SK-N-SH treated with all-trans-retinoic acid at 6 μM for 48 hours (cell line): ENCODE measurements at regions not wholly inside any gene's neighbourhood (a gene's known extent, or its start where the extent isn't known, plus 50 kb on each side); places are given as distances from the start of the nearest gene placed in this dataset.

ENCODE experiments used
- ARNTL ChIP-seq: fragments of 450-650 bp; formaldehyde crosslinking; IDR thresholded peaks from 2 replicates; pipeline ENCODE4 v1.5.0; 2020; ENCODE audit warnings: low read depth, mild to moderate bottlenecking, moderate library complexity, borderline replicate concordance
- BACH2 ChIP-seq: fragments of 250-450 bp; sonication (Bioruptor Pico); IDR thresholded peaks from 2 replicates; pipeline ENCODE4 v1.9.0; 2021; ENCODE audit warnings: mild to moderate bottlenecking, borderline replicate concordance
- CREB5 ChIP-seq: fragments of 250-450 bp; sonication (Bioruptor Pico); IDR thresholded peaks from 2 replicates; pipeline ENCODE4 v1.5.1; 2020; ENCODE audit warnings: low read depth, mild to moderate bottlenecking, moderate library complexity
- ESRRG ChIP-seq: fragments of 250-450 bp; sonication (Bioruptor Pico); IDR thresholded peaks from 2 replicates; pipeline ENCODE4 v1.6.1; 2021; ENCODE audit warnings: mild to moderate bottlenecking
- ISL1 ChIP-seq: fragments of 250-450 bp; sonication (Bioruptor Pico); IDR thresholded peaks from 2 replicates; pipeline ENCODE4 v2.1.2; 2022; ENCODE audit warnings: mild to moderate bottlenecking, moderate library complexity
- OSR1 ChIP-seq: fragments of 250-450 bp; sonication (Bioruptor Pico); IDR thresholded peaks from 2 replicates; pipeline ENCODE4 v1.8.0; 2022; ENCODE audit warnings: moderate library complexity, mild to moderate bottlenecking, inconsistent platforms
- PPARA ChIP-seq: fragments of 250-450 bp; sonication (Bioruptor Pico); IDR thresholded peaks from 2 replicates; pipeline ENCODE4 v1.5.0; 2020; ENCODE audit warnings: mild to moderate bottlenecking, borderline replicate concordance
- RARB ChIP-seq: fragments of 250-450 bp; sonication (Bioruptor Pico); IDR thresholded peaks from 2 replicates; pipeline ENCODE4 v1.8.0; 2021; ENCODE audit warnings: mild to moderate bottlenecking, moderate library complexity
- TCF4 ChIP-seq: fragments of 250-450 bp; sonication (Bioruptor Pico); IDR thresholded peaks from 2 replicates; pipeline ENCODE4 v1.8.0; 2021; ENCODE audit warnings: mild to moderate bottlenecking, moderate library complexity, borderline replicate concordance
- TSHZ2 ChIP-seq: fragments of 250-450 bp; sonication (Bioruptor Pico); IDR thresholded peaks from 2 replicates; pipeline ENCODE4 v1.5.0; 2020; ENCODE audit warnings: mild to moderate bottlenecking, moderate library complexity
- ZFP3 ChIP-seq: fragments of 250-450 bp; sonication (Bioruptor Pico); IDR thresholded peaks from 2 replicates; pipeline ENCODE4 v1.5.0; 2020; ENCODE audit warnings: mild to moderate bottlenecking, moderate library complexity
- ZFP30 ChIP-seq: fragments of 450-650 bp; formaldehyde crosslinking; IDR thresholded peaks from 2 replicates; pipeline ENCODE4 v1.5.0; 2022; ENCODE audit warnings: mild to moderate bottlenecking, moderate library complexity
- TF ChIP-seq, protein P1 (sequence below): fragments of 250-450 bp; sonication (Bioruptor Pico); IDR thresholded peaks from 2 replicates; pipeline ENCODE4 v1.8.0; 2020; ENCODE audit warnings: mild to moderate bottlenecking, moderate library complexity, borderline replicate concordance
- TF ChIP-seq, protein P2 (sequence below): fragments of 250-450 bp; sonication (Bioruptor Pico); IDR thresholded peaks from 2 replicates; pipeline ENCODE4 v1.5.1; 2021; ENCODE audit warnings: mild to moderate bottlenecking, moderate library complexity

GRCh38 chr14:100387450-100387849 lies 64.3 kb downstream of the SLC25A47 start:
- no peak for TF ChIP-seq ESRRG (CRISPR knock-in tag)
- no peak for TF ChIP-seq ISL1 (CRISPR knock-in tag)
- TF ChIP-seq OSR1 (CRISPR knock-in tag) = no peak
- TF ChIP-seq, protein P1, sequence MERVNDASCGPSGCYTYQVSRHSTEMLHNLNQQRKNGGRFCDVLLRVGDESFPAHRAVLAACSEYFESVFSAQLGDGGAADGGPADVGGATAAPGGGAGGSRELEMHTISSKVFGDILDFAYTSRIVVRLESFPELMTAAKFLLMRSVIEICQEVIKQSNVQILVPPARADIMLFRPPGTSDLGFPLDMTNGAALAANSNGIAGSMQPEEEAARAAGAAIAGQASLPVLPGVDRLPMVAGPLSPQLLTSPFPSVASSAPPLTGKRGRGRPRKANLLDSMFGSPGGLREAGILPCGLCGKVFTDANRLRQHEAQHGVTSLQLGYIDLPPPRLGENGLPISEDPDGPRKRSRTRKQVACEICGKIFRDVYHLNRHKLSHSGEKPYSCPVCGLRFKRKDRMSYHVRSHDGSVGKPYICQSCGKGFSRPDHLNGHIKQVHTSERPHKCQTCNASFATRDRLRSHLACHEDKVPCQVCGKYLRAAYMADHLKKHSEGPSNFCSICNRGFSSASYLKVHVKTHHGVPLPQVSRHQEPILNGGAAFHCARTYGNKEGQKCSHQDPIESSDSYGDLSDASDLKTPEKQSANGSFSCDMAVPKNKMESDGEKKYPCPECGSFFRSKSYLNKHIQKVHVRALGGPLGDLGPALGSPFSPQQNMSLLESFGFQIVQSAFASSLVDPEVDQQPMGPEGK (CRISPR knock-in tag) = no peak
- TF ChIP-seq, protein P2, sequence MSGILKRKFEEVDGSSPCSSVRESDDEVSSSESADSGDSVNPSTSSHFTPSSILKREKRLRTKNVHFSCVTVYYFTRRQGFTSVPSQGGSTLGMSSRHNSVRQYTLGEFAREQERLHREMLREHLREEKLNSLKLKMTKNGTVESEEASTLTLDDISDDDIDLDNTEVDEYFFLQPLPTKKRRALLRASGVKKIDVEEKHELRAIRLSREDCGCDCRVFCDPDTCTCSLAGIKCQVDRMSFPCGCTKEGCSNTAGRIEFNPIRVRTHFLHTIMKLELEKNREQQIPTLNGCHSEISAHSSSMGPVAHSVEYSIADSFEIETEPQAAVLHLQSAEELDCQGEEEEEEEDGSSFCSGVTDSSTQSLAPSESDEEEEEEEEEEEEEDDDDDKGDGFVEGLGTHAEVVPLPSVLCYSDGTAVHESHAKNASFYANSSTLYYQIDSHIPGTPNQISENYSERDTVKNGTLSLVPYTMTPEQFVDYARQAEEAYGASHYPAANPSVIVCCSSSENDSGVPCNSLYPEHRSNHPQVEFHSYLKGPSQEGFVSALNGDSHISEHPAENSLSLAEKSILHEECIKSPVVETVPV (CRISPR knock-in tag) = no peak
- TF ChIP-seq RARB = no peak
- TF ChIP-seq ARNTL (CRISPR knock-in tag) = no peak
- TF ChIP-seq TSHZ2 (CRISPR knock-in tag) = no peak
- TF ChIP-seq CREB5 (CRISPR knock-in tag) = no peak
- no peak for TF ChIP-seq PPARA (CRISPR knock-in tag)
- no peak for TF ChIP-seq ZFP30 (CRISPR knock-in tag)
- no peak for TF ChIP-seq ZFP3 (CRISPR knock-in tag)
- TF ChIP-seq BACH2 = no peak
- TF ChIP-seq TCF4 (CRISPR knock-in tag) = no peak
